Fibroblast of the aortic adventitia (primary cell): ENCODE measurements at regions not wholly inside any gene's neighbourhood (a gene's known extent, or its start where the extent isn't known, plus 50 kb on each side); places are given as distances from the start of the nearest gene placed in this dataset.

ENCODE experiments used
- DNase-seq: peaks from one replicate; pipeline ENCODE4 v3.0.0-alpha.2; 2010; ENCODE audit warnings: low read depth
- H3K4me3 ChIP-seq: 2 replicates; pipeline ENCODE4 v1.5.1; 2011; ENCODE audit warnings: low read depth, mild to moderate bottlenecking, control low read depth, low read length, moderate library complexity
- TF ChIP-seq, protein P1 (sequence below): IDR thresholded peaks from 2 replicates; pipeline ENCODE4 v1.5.1; 2011; ENCODE audit warnings: mild to moderate bottlenecking, low read length, control low read depth, inconsistent platforms; ENCODE audit not compliant: insufficient read depth

DNA sequence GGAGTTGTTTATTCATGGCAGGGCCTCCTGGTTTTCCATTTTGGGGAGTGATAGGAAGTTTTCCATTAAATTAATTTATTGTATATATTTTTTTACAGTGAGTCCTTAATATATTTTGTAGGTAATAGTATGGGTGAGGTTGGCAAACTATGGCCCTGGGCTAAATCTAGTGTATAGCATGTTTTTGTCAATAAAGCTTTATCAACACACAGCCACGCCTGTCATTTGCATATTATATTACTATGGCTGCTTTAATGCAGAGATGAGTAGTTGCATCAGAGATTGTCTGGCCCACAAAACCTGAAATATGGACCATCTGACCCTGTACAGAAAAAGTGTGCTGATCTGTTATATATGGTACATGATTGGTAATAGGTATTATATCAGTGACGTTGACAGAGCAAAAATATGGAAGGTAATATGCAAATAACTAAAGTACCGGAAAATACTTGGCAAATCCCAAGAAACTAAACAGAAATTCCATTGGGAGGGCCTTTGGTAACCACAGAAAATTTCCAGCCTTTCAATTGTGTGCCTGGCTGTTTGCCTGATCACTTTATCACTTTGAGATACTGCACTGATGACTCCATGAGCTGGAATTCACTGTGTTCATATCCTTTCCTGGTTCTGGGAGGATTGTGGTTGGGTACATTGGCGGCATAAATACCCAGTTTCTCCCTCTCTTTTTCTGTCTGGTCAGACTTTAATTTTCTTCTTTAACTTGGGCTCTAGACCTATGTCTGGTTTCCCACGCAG is 61.7 kb upstream of the RFLNA start:
- TF ChIP-seq, protein P1, sequence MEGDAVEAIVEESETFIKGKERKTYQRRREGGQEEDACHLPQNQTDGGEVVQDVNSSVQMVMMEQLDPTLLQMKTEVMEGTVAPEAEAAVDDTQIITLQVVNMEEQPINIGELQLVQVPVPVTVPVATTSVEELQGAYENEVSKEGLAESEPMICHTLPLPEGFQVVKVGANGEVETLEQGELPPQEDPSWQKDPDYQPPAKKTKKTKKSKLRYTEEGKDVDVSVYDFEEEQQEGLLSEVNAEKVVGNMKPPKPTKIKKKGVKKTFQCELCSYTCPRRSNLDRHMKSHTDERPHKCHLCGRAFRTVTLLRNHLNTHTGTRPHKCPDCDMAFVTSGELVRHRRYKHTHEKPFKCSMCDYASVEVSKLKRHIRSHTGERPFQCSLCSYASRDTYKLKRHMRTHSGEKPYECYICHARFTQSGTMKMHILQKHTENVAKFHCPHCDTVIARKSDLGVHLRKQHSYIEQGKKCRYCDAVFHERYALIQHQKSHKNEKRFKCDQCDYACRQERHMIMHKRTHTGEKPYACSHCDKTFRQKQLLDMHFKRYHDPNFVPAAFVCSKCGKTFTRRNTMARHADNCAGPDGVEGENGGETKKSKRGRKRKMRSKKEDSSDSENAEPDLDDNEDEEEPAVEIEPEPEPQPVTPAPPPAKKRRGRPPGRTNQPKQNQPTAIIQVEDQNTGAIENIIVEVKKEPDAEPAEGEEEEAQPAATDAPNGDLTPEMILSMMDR = no peak
- H3K4me3 ChIP-seq = no peak overlapping the region
- DNase-seq = peak; percentile 97

- H3K4me3 ChIP-seq = no peak overlapping the region
- TF ChIP-seq, protein P1 = no peak
- peak; percentile 34 for DNase-seq
These were observed 60.9 kb upstream of the RFLNA start for GRCh38 chr12:124233846-124234640.

DNA sequence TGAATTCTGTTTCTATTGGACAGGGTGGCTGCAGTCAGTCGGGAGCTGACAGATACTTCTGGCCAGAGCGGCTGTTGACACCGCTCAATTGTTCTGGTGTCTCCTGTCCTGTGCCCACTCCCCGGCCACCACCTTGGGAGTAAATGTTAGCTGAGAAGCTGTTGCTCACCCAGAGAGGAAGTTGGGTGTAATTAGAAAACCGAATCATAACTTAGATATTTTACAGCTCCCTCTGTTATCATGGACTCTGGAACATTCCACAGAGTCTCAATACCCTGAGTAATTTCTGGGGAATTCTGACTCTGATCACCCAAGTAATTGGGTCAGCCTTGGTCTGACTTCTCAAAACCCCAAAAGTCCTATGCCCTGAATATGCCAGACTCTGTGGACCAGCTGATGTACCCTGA is 58.3 kb upstream of the RFLNA start:
- H3K4me3 ChIP-seq = no peak overlapping the region
- peak; percentile 75 for DNase-seq
- TF ChIP-seq, protein P1 = no peak

DNA sequence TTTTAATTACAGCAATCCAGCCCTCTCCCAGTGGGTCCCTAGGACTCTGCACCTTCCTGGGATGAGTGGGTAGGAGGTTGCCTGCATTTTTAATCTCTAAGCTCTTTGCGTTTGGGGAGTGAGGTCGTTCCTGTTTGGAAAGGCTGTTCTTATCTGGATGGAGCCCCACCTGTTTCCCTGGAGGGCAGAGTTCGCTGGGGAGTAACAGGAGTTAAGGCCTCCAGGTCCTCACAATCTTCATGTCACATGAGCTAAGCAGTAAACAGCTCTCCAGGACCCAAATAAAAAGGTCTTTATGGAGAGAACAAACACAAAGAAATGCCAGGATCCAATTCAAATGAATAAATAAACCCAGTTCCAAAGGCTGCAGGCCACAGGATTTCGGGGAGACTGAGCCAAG is 56.0 kb upstream of the RFLNA start:
- no peak for DNase-seq
- TF ChIP-seq, protein P1 = no peak

GRCh38 chr12:124240493-124240892 is 54.4 kb upstream of the RFLNA start:
- TF ChIP-seq, protein P1 = no peak
- DNase-seq = no peak
- no peak overlapping the region for H3K4me3 ChIP-seq

More for the DNA sequence above, 56.0 kb upstream of the RFLNA start:
- H3K4me3 ChIP-seq = no peak overlapping the region

DNA sequence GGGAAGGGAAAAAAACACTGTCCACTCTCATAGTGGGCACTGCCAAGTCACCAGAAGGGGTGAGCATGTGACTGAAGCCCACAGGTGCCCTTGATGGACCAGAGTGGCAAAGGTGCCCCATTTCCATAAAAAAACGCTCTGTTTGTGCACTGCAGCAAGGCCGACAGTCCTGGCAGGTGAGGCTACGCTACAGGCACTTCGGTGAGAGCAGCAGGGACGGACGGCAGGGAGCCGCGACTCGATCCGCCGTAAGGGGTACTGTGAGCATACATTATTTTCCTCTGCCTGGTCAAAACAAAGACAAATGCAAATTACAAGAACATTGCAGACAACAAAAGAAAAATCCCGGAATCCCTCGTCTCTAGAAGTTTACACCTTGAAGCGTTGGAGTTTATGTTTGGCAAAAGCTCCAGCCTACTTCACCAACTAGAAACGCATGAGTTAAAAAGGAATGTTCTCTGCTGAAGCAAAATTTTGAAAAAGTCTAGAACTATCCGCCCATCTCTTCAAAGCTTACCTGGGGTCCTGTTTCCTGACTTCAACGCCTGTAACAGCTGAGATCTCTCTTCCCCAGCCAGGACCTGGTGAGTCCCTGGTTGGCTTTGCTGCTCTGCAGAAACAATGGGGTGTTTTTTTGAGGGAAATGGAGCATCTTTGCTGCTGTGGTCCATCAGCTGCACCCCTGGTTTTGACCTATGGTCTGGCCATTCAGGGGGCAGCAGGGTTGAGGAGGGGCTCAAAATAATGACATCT is 52.9 kb upstream of the RFLNA start:
- DNase-seq = no peak
- TF ChIP-seq, protein P1 = no peak
- H3K4me3 ChIP-seq = no peak overlapping the region
